Loucy (cell line): ENCODE measurements at regions not wholly inside any gene's neighbourhood (a gene's known extent, or its start where the extent isn't known, plus 50 kb on each side); places are given as distances from the start of the nearest gene placed in this dataset.

Source experiments
- H2AFZ ChIP-seq: fragments of 200-600 bp; sonication (generic); 2 replicates; pipeline ENCODE4 v1.6.0; 2016; ENCODE audit warnings: antibody characterized with exemption, mild to moderate bottlenecking, low read length, moderate library complexity
- H3F3A ChIP-seq: fragments of 200-600 bp; 2 replicates; pipeline ENCODE4 v1.6.0; 2016; ENCODE audit warnings: antibody characterized with exemption, low read depth, mild to moderate bottlenecking
- H3K27me3 ChIP-seq: fragments of 200-600 bp; sonication (generic); 2 replicates; pipeline ENCODE4 v1.6.1; 2014; ENCODE audit warnings: low read length, mild to moderate bottlenecking; ENCODE audit not compliant: insufficient read depth, poor library complexity, severe bottlenecking
- H3K36me3 ChIP-seq: fragments of 200-600 bp; sonication (generic); 2 replicates; pipeline ENCODE4 v1.6.1; 2016; ENCODE audit warnings: low read length; ENCODE audit not compliant: insufficient read depth
- H3K4me1 ChIP-seq: fragments of 200-600 bp; sonication (generic); 2 replicates; pipeline ENCODE4 v1.5.1; 2014; ENCODE audit warnings: low read length, mild to moderate bottlenecking; ENCODE audit not compliant: insufficient read depth, poor library complexity, severe bottlenecking
- H3K4me2 ChIP-seq: fragments of 200-600 bp; sonication (generic); 2 replicates; pipeline ENCODE4 v1.6.0; 2014; ENCODE audit warnings: antibody characterized with exemption, low read length, low read depth, mild to moderate bottlenecking; ENCODE audit not compliant: poor library complexity, severe bottlenecking
- H3K4me3 ChIP-seq: fragments of 200-600 bp; sonication (generic); 2 replicates; pipeline ENCODE4 v1.5.1; 2014; ENCODE audit warnings: low read length, mild to moderate bottlenecking, mixed read lengths; ENCODE audit not compliant: poor library complexity, severe bottlenecking
- H3K79me2 ChIP-seq: fragments of 200-600 bp; sonication (generic); 2 replicates; pipeline ENCODE4 v1.6.1; 2014; ENCODE audit warnings: low read length; ENCODE audit not compliant: insufficient read depth
- H3K9ac ChIP-seq: fragments of 200-600 bp; sonication (generic); 2 replicates; pipeline ENCODE4 v1.6.0; 2014; ENCODE audit warnings: mild to moderate bottlenecking, low read depth, low read length, moderate library complexity; ENCODE audit not compliant: poor library complexity, severe bottlenecking
- H3K9me2 ChIP-seq: fragments of 200-600 bp; sonication (generic); replicated peaks from 2 replicates; pipeline ENCODE4 v1.6.1; 2016; ENCODE audit warnings: low read depth, low read length, mixed read lengths
- H3K9me3 ChIP-seq: fragments of 200-600 bp; sonication (generic); 2 replicates; pipeline ENCODE4 v1.6.1; 2014; ENCODE audit warnings: mild to moderate bottlenecking, antibody characterized with exemption, low read length, low read depth; ENCODE audit not compliant: insufficient read depth
- H4K20me1 ChIP-seq: fragments of 200-600 bp; sonication (generic); 2 replicates; pipeline ENCODE4 v1.6.0; 2014; ENCODE audit warnings: antibody characterized with exemption, low read length, mild to moderate bottlenecking; ENCODE audit not compliant: insufficient read depth, poor library complexity, severe bottlenecking
- EZH2phosphoT487 ChIP-seq: fragments of 200-600 bp; IDR thresholded peaks from 2 replicates; pipeline ENCODE4 v1.6.1; 2018; ENCODE audit warnings: antibody characterized with exemption, mild to moderate bottlenecking, moderate library complexity, borderline replicate concordance
- TF ChIP-seq, protein P1 (sequence below): fragments of 200-600 bp; sonication (generic); conservative IDR thresholded peaks from 2 replicates; pipeline ENCODE4 v1.5.1; 2014; ENCODE audit warnings: mild to moderate bottlenecking, antibody characterized with exemption, low read length

DNA sequence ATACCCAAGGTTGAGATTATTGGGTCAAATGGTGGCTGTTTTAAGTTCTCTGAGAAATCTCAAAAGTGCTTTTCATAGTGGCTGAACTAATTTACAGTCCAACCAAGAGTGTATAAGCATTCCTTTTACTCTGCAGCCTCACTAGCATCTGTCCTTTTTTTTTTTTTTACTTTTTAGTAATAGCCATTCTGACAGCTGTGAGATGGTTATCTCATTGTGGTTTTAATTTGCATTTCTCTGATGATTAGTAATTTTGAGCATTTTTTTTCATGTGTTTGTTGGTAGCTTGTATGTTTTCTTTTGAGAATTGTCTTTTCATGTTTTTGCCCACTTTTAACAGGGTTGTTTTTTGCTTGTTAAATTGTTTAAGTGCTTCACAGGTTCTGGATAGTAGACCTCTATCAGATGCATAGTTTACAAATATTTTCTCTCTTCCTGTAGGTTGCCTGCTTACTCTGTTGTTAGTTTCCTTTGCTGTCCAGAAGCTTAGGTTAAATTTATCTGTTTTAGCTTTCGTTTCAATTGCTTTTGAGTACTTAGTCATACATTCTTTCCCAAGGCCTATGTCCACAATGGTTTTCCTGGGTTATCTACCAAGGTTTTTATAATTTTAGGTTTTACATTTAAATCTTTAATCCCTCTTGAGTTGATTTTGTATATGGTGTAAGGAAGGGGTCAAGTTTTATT is 881.3 kb upstream of the SEL1L start:
- no peaks in the 10 kb centered on the region for H3K4me1 ChIP-seq
- peaks cover 6% of the 10 kb centered on the region; the same call in 1 of the 2 replicates for H3K9me3 ChIP-seq
- H3K4me3 ChIP-seq = no peak overlapping the region
- TF ChIP-seq, protein P1, sequence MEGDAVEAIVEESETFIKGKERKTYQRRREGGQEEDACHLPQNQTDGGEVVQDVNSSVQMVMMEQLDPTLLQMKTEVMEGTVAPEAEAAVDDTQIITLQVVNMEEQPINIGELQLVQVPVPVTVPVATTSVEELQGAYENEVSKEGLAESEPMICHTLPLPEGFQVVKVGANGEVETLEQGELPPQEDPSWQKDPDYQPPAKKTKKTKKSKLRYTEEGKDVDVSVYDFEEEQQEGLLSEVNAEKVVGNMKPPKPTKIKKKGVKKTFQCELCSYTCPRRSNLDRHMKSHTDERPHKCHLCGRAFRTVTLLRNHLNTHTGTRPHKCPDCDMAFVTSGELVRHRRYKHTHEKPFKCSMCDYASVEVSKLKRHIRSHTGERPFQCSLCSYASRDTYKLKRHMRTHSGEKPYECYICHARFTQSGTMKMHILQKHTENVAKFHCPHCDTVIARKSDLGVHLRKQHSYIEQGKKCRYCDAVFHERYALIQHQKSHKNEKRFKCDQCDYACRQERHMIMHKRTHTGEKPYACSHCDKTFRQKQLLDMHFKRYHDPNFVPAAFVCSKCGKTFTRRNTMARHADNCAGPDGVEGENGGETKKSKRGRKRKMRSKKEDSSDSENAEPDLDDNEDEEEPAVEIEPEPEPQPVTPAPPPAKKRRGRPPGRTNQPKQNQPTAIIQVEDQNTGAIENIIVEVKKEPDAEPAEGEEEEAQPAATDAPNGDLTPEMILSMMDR = no peak
- TF ChIP-seq EZH2phosphoT487 = no peak
- H3F3A ChIP-seq = no peaks in the 10 kb centered on the region
- H2AFZ ChIP-seq = no peak overlapping the region
- H3K9me2 ChIP-seq = no peaks in the 10 kb centered on the region
- no peak overlapping the region for H3K9ac ChIP-seq
- no peaks in the 10 kb centered on the region for H4K20me1 ChIP-seq
- H3K27me3 ChIP-seq = no peaks in the 10 kb centered on the region
- no peak overlapping the region for H3K4me2 ChIP-seq
- H3K36me3 ChIP-seq = no peaks in the 10 kb centered on the region
- H3K79me2 ChIP-seq = no peaks in the 10 kb centered on the region

DNA sequence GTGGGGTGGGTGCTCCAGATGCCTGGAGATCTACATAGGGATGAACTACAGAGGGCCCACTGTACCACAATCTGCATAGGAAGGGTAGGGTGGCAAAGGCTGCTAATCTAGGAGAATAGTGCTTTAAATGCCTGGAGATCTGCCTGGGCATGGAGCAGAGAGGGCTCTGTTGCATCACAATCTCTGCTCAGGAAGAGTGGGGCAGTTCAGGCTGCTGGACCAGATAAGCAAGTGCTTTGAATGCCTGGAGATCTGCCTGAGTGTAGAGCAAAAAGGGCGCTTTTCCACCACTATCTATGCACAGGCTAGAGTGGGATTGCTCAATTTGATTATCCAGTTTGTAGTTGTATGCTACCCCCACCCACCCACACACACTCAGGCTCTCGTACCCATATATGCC is 886.3 kb upstream of the SEL1L start:
- no peak overlapping the region for H3K4me3 ChIP-seq
- no peaks in the 10 kb centered on the region for H3K36me3 ChIP-seq
- no peaks in the 10 kb centered on the region for H3K79me2 ChIP-seq
- peaks cover 6% of the 10 kb centered on the region; the same call in 1 of the 2 replicates for H3K9me3 ChIP-seq
- no peaks in the 10 kb centered on the region for H3K27me3 ChIP-seq
- no peaks in the 10 kb centered on the region for H3F3A ChIP-seq
- H3K4me2 ChIP-seq = no peak overlapping the region
- no peaks in the 10 kb centered on the region for H3K9me2 ChIP-seq
- H4K20me1 ChIP-seq = no peaks in the 10 kb centered on the region
- no peak overlapping the region for H3K9ac ChIP-seq
- no peaks in the 10 kb centered on the region for H3K4me1 ChIP-seq
- TF ChIP-seq, protein P1 = no peak
- no peak for TF ChIP-seq EZH2phosphoT487
- H2AFZ ChIP-seq = no peak overlapping the region

DNA sequence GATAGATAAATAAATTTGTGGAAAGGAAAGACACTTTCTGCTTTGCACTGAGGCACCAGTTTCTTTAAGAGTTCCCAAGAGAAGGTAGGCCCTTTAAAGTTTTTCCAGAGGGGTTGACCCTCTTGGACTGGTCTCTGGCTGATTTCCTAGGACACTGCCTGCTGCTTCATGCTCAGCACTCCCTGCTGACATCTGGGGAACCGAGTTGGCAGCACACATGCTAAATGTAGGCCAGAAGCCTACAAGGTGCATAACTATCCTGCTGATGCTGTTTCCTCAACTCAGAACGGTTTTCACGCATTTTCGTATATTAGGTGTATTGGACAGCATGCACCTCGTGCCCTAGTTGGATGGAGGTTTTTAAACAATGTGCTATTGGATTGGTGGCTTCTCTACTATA is 887.2 kb upstream of the SEL1L start:
- Histone ChIP-seq H3K9me2 (no peaks in the 10 kb centered on the region), H2AFZ (no peak overlapping the region), H3K4me2 (no peak overlapping the region), H3K36me3 (no peaks in the 10 kb centered on the region), H4K20me1 (no peaks in the 10 kb centered on the region), H3K4me3 (no peak overlapping the region), H3F3A (no peaks in the 10 kb centered on the region), H3K79me2 (no peaks in the 10 kb centered on the region), H3K27me3 (no peaks in the 10 kb centered on the region), H3K4me1 (no peaks in the 10 kb centered on the region), H3K9ac (no peak overlapping the region), H3K9me3 (peaks cover 6% of the 10 kb centered on the region; the same call in 1 of the 2 replicates)
- no peak for TF ChIP-seq EZH2phosphoT487
- TF ChIP-seq, protein P1 = no peak
